NT2/D1 (cell line): ENCODE measurements at regions not wholly inside any gene's neighbourhood (a gene's known extent, or its start where the extent isn't known, plus 50 kb on each side); places are given as distances from the start of the nearest gene placed in this dataset.

Source experiments
- YY1 ChIP-seq: IDR thresholded peaks from 2 replicates; pipeline ENCODE4 v1.6.1; 2011; ENCODE audit not compliant: insufficient read length, insufficient read depth
- ZNF274 ChIP-seq: IDR thresholded peaks from 2 replicates; pipeline ENCODE4 v1.6.1; 2011; ENCODE audit warnings: mild to moderate bottlenecking, low read depth, low read length

GRCh38 chr7:101747053-101747878 lies 70.2 kb upstream of the CUX1 start:
- no peak for TF ChIP-seq YY1
- TF ChIP-seq ZNF274 = no peak
